Neural progenitor cell (in vitro differentiated cells): ENCODE measurements at regions not wholly inside any gene's neighbourhood (a gene's known extent, or its start where the extent isn't known, plus 50 kb on each side); places are given as distances from the start of the nearest gene placed in this dataset.

Source experiments
- DNase-seq: peaks from one replicate; pipeline ENCODE4 v3.0.0-alpha.2; 2016; ENCODE audit warnings: low spot score
- H2AFZ ChIP-seq: fragments of 200-600 bp; sonication (generic); replicated peaks from 2 replicates; pipeline ENCODE4 v1.6.1; 2016; ENCODE audit warnings: antibody characterized with exemption
- H3F3A ChIP-seq: fragments of 200-600 bp; sonication (generic); 2 replicates; pipeline ENCODE4 v1.6.1; 2016; ENCODE audit warnings: antibody characterized with exemption, low read depth
- H3K27ac ChIP-seq: fragments of 200-600 bp; sonication (generic); 2 replicates; pipeline ENCODE4 v1.5.1; 2016; ENCODE audit warnings: mild to moderate bottlenecking
- H3K27me3 ChIP-seq: fragments of 200-600 bp; sonication (generic); 2 replicates; pipeline ENCODE4 v1.6.1; 2016; ENCODE audit warnings: mild to moderate bottlenecking, moderate library complexity
- H3K36me3 ChIP-seq: fragments of 200-600 bp; sonication (generic); 2 replicates; pipeline ENCODE4 v1.5.1; 2016
- H3K4me1 ChIP-seq: fragments of 200-600 bp; sonication (generic); 2 replicates; pipeline ENCODE4 v1.6.1; 2016; ENCODE audit warnings: mixed run types
- H3K4me2 ChIP-seq: fragments of 200-600 bp; sonication (generic); 2 replicates; pipeline ENCODE4 v1.6.1; 2016
- H3K4me3 ChIP-seq: fragments of 200-600 bp; sonication (generic); 2 replicates; pipeline ENCODE4 v1.5.1; 2016
- H3K79me2 ChIP-seq: fragments of 200-600 bp; sonication (generic); 2 replicates; pipeline ENCODE4 v1.6.1; 2016; ENCODE audit warnings: low read depth
- H3K9ac ChIP-seq: fragments of 200-600 bp; sonication (generic); 2 replicates; pipeline ENCODE4 v1.6.1; 2016
- H3K9me3 ChIP-seq: fragments of 200-600 bp; sonication (generic); 2 replicates; pipeline ENCODE4 v1.5.1; 2016; ENCODE audit warnings: low read depth
- H4K20me1 ChIP-seq: fragments of 200-600 bp; sonication (generic); 2 replicates; pipeline ENCODE4 v1.6.1; 2016; ENCODE audit warnings: low read depth
- H3K27ac Mint-ChIP-seq: 3 replicates; pipeline ENCODE4 v1.8.0; 2021; ENCODE audit warnings: mixed read lengths
- H3K27me3 Mint-ChIP-seq: 2 replicates; pipeline ENCODE4 v1.8.0; 2022; ENCODE audit warnings: low read depth, mild to moderate bottlenecking, inconsistent platforms, moderate library complexity, mixed read lengths; ENCODE audit not compliant: insufficient read depth
- H3K36me3 Mint-ChIP-seq: 3 replicates; pipeline ENCODE4 v1.8.0; 2021; ENCODE audit warnings: mixed read lengths
- H3K4me1 Mint-ChIP-seq: 3 replicates; pipeline ENCODE4 v1.8.0; 2021; ENCODE audit warnings: mixed read lengths
- H3K4me3 Mint-ChIP-seq: 3 replicates; pipeline ENCODE4 v1.8.0; 2021; ENCODE audit warnings: mild to moderate bottlenecking, moderate library complexity, mixed read lengths
- H3K9me3 Mint-ChIP-seq: 3 replicates; pipeline ENCODE4 v1.8.0; 2020; ENCODE audit warnings: mixed read lengths
- CTCF ChIP-seq: fragments of 200-600 bp; sonication (generic); IDR thresholded peaks from 2 replicates; pipeline ENCODE4 v1.5.1; 2017; ENCODE audit warnings: antibody characterized with exemption, mild to moderate bottlenecking
- EZH2 ChIP-seq: fragments of 200-600 bp; sonication (generic); IDR thresholded peaks from 2 replicates; pipeline ENCODE4 v1.6.1; 2017; ENCODE audit warnings: antibody characterized with exemption, mild to moderate bottlenecking, moderate library complexity
- EZH2phosphoT487 ChIP-seq: fragments of 200-600 bp; sonication (generic); IDR thresholded peaks from 2 replicates; pipeline ENCODE4 v1.6.1; 2017; ENCODE audit warnings: antibody characterized with exemption

DNA sequence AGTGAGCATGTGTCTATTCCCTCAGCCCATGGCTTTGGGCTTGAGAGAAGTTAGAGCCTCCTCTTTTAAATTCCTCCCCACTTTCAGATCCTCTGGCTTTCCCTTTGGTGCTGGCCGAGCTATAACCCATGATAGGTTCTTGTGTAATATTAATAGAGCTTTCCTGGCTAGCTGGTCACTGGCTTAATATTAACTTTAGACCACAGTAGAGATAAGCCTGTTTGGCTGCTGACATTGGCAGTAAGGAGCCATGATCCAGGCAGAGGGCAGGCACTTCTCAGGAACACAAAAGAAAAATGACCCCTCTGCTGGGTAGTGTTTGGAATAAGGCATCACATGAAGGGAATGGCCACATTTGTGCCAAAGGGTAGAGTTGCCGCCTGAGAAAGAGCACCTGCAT lies 65.4 kb upstream of the UMPS start:
- TF ChIP-seq CTCF (no peak), EZH2phosphoT487 (no peak), EZH2 (no peak)
- DNase-seq, result no peak
- Histone ChIP-seq H3F3A (no peaks in the 10 kb centered on the region), H3K27me3 (no peaks in the 10 kb centered on the region), H3K79me2 (no peaks in the 10 kb centered on the region), H3K4me1 (no peaks in the 10 kb centered on the region), H3K9me3 (no peaks in the 10 kb centered on the region), H3K27ac (no peak overlapping the region), H2AFZ (no peak overlapping the region), H3K4me3 (no peak overlapping the region), H3K9ac (no peak overlapping the region), H3K36me3 (no peaks in the 10 kb centered on the region), H3K4me2 (no peak overlapping the region), H4K20me1 (no peaks in the 10 kb centered on the region)
- peaks cover 6% of the 10 kb centered on the region for H3K27me3 Mint-ChIP-seq
- H3K4me1 Mint-ChIP-seq, result peaks cover 9% of the 10 kb centered on the region
- no peak overlapping the region for H3K27ac Mint-ChIP-seq
- no peak overlapping the region for H3K4me3 Mint-ChIP-seq
- H3K9me3 Mint-ChIP-seq, result no peaks in the 10 kb centered on the region
- peaks cover 13% of the 10 kb centered on the region for H3K36me3 Mint-ChIP-seq

DNA sequence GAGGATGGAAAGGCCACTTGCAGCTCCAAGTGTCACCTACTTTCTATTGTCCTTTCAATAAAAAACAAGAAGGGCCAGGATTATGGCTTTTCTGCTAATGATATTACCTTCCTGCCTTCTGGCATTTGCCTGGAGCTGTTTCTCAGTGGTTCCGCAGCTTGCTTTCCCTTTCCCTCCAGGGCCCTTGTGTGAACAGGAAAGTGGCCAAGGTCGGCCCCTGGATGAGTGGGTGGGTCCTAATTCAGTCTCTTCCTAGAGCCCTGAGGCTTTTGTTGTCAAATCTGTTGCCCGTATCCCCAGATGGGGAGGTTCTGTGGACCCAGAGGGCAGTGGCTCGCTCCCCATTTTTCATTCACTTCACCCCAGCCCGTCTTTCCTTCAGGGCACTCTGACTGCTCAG lies 64.2 kb upstream of the UMPS start:
- H3K27ac Mint-ChIP-seq, result peak overlapping the region; percentile 74
- Histone ChIP-seq H3K4me3 (no peak overlapping the region), H3K4me1 (no peaks in the 10 kb centered on the region), H2AFZ (no peak overlapping the region), H3F3A (no peaks in the 10 kb centered on the region), H3K4me2 (no peak overlapping the region), H3K27ac (no peak overlapping the region), H3K9ac (no peak overlapping the region), H3K27me3 (no peaks in the 10 kb centered on the region), H3K36me3 (no peaks in the 10 kb centered on the region), H3K79me2 (no peaks in the 10 kb centered on the region), H4K20me1 (no peaks in the 10 kb centered on the region), H3K9me3 (no peaks in the 10 kb centered on the region)
- H3K36me3 Mint-ChIP-seq, result peaks cover 14% of the 10 kb centered on the region
- H3K9me3 Mint-ChIP-seq, result no peaks in the 10 kb centered on the region
- no peak for DNase-seq
- TF ChIP-seq CTCF (no peak), EZH2 (no peak), EZH2phosphoT487 (no peak)
- H3K4me3 Mint-ChIP-seq, result no peak overlapping the region
- peaks cover 6% of the 10 kb centered on the region for H3K27me3 Mint-ChIP-seq
- peaks cover 4% of the 10 kb centered on the region for H3K4me1 Mint-ChIP-seq

- Histone ChIP-seq H3K27ac (no peak overlapping the region), H3F3A (no peaks in the 10 kb centered on the region), H2AFZ (no peak overlapping the region), H3K4me1 (no peaks in the 10 kb centered on the region), H3K27me3 (no peaks in the 10 kb centered on the region), H3K79me2 (no peaks in the 10 kb centered on the region), H3K36me3 (no peaks in the 10 kb centered on the region), H3K9me3 (no peaks in the 10 kb centered on the region), H4K20me1 (no peaks in the 10 kb centered on the region), H3K4me3 (no peak overlapping the region), H3K4me2 (no peak overlapping the region), H3K9ac (no peak overlapping the region)
- H3K27ac Mint-ChIP-seq, result no peak overlapping the region
- peaks cover 6% of the 10 kb centered on the region for H3K27me3 Mint-ChIP-seq
- H3K9me3 Mint-ChIP-seq, result no peaks in the 10 kb centered on the region
- H3K36me3 Mint-ChIP-seq, result peaks cover 13% of the 10 kb centered on the region
- no peak overlapping the region for H3K4me3 Mint-ChIP-seq
- H3K4me1 Mint-ChIP-seq, result no peaks in the 10 kb centered on the region
- TF ChIP-seq CTCF, result no peak
- TF ChIP-seq EZH2, result no peak
- TF ChIP-seq EZH2phosphoT487, result no peak
- DNase-seq, result no peak
Observed at GRCh38 chr3:124669470-124669869, 60.8 kb upstream of the UMPS start.

GRCh38 chr3:124671106-124671505 lies 59.1 kb upstream of the UMPS start:
- no peak for DNase-seq
- Histone ChIP-seq H3K4me3 (no peak overlapping the region), H3F3A (no peaks in the 10 kb centered on the region), H4K20me1 (no peaks in the 10 kb centered on the region), H3K27me3 (no peaks in the 10 kb centered on the region), H3K4me1 (no peaks in the 10 kb centered on the region), H3K36me3 (no peaks in the 10 kb centered on the region), H3K9ac (no peak overlapping the region), H3K4me2 (no peak overlapping the region), H3K79me2 (no peaks in the 10 kb centered on the region), H3K27ac (no peak overlapping the region), H2AFZ (no peak overlapping the region), H3K9me3 (no peaks in the 10 kb centered on the region)
- H3K4me1 Mint-ChIP-seq, result no peaks in the 10 kb centered on the region
- H3K9me3 Mint-ChIP-seq, result no peaks in the 10 kb centered on the region
- no peak overlapping the region for H3K27ac Mint-ChIP-seq
- no peak overlapping the region for H3K4me3 Mint-ChIP-seq
- peaks cover 6% of the 10 kb centered on the region for H3K27me3 Mint-ChIP-seq
- TF ChIP-seq EZH2, result no peak
- TF ChIP-seq CTCF, result no peak
- no peak for TF ChIP-seq EZH2phosphoT487
- peaks cover 13% of the 10 kb centered on the region for H3K36me3 Mint-ChIP-seq
